ENCODE measurements at regions not wholly inside any gene's neighbourhood (a gene's known extent, or its start where the extent isn't known, plus 50 kb on each side); places are given as distances from the start of the nearest gene placed in this dataset.
A peak's percentile ranks its signal among the peaks of the same experiment; 100 is the strongest.

GRCh38 chr6:56891754-56892153, 63.2 kb upstream of the BEND6 start:
- H2AFZ ChIP-seq (ENCODE audit: control insufficient read depth, low read length), result no peak overlapping the region

GRCh38 chr6:56890683-56891429, 64.1 kb upstream of the BEND6 start:
- Histone ChIP-seq H3K27me3 (ENCODE audit: control insufficient read depth, extremely low read depth, insufficient read depth, low read length) (no peaks in the 10 kb centered on the region), H3K79me2 (ENCODE audit: control insufficient read depth, insufficient read depth, low read length) (no peaks in the 10 kb centered on the region), H2AFZ (ENCODE audit: control insufficient read depth, low read length) (peak overlapping the region; percentile 44), H3K9me1 (ENCODE audit: control insufficient read depth, extremely low read depth, insufficient read depth, low read length) (no peaks in the 10 kb centered on the region), H3K27ac (ENCODE audit: control insufficient read depth, insufficient read depth, low read length) (peak overlapping the region; percentile 52), H4K20me1 (ENCODE audit: control insufficient read depth, extremely low read depth, insufficient read depth, low read length) (no peaks in the 10 kb centered on the region), H3K4me2 (ENCODE audit: control insufficient read depth, extremely low read depth, insufficient read depth, low read depth, low read length) (peak overlapping the region; percentile 5), H3K4me1 (ENCODE audit: control insufficient read depth, extremely low read depth, insufficient read depth, low read length) (peaks cover 8% of the 10 kb centered on the region), H3K4me3 (ENCODE audit: control insufficient read depth in 2 of 3, extremely low read depth in 1 of 3, insufficient read depth in 2 of 3, low read depth in 1 of 3, low read length in 3 of 3) (no peak overlapping the region), H3K9ac (ENCODE audit: control insufficient read depth, extremely low read depth, insufficient read depth, low read length) (no peak overlapping the region), H3K36me3 (ENCODE audit: control insufficient read depth in 2 of 2, extremely low read depth in 1 of 2, insufficient read depth in 2 of 2, low read length in 2 of 2) (no peaks in the 10 kb centered on the region), H3K9me3 (ENCODE audit: control insufficient read depth, low read depth, low read length) (no peaks in the 10 kb centered on the region)
- TF ChIP-seq EZH2 (IDR thresholded peaks at IDR 0.05; ENCODE audit: low read length), result no peak
- no peak for TF ChIP-seq CTCF (optimal IDR thresholded peaks at IDR 0.05 in 1 of 3, IDR thresholded peaks at IDR 0.05 in 1 of 3, conservative IDR thresholded peaks at IDR 0.05 in 1 of 3; ENCODE audit: extremely low read depth in 1 of 3, insufficient read depth in 2 of 3, low read length in 3 of 3)
- dilution Hi-C loops (cut with MboI; ENCODE audit: extremely low pct_ligation_motif_present, low sequenced_read_pairs), result no loop called here
- no peak for DNase-seq (ENCODE audit: low read depth, low spot score)
- FAIRE-seq, result no peak

More at GRCh38 chr6:56891754-56892153, 63.2 kb upstream of the BEND6 start:
- FAIRE-seq (no peak), DNase-seq (ENCODE audit: low read depth, low spot score) (no peak)
- Histone ChIP-seq H3K4me3 (ENCODE audit: control insufficient read depth in 2 of 3, extremely low read depth in 1 of 3, insufficient read depth in 2 of 3, low read depth in 1 of 3, low read length in 3 of 3) (no peak overlapping the region), H3K9ac (ENCODE audit: control insufficient read depth, extremely low read depth, insufficient read depth, low read length) (no peak overlapping the region), H3K9me1 (ENCODE audit: control insufficient read depth, extremely low read depth, insufficient read depth, low read length) (no peaks in the 10 kb centered on the region), H3K9me3 (ENCODE audit: control insufficient read depth, low read depth, low read length) (no peaks in the 10 kb centered on the region), H3K79me2 (ENCODE audit: control insufficient read depth, insufficient read depth, low read length) (no peaks in the 10 kb centered on the region), H4K20me1 (ENCODE audit: control insufficient read depth, extremely low read depth, insufficient read depth, low read length) (no peaks in the 10 kb centered on the region), H3K4me2 (ENCODE audit: control insufficient read depth, extremely low read depth, insufficient read depth, low read depth, low read length) (no peak overlapping the region), H3K36me3 (ENCODE audit: control insufficient read depth in 2 of 2, extremely low read depth in 1 of 2, insufficient read depth in 2 of 2, low read length in 2 of 2) (no peaks in the 10 kb centered on the region), H3K27ac (ENCODE audit: control insufficient read depth, insufficient read depth, low read length) (no peak overlapping the region), H3K27me3 (ENCODE audit: control insufficient read depth, extremely low read depth, insufficient read depth, low read length) (no peaks in the 10 kb centered on the region), H3K4me1 (ENCODE audit: control insufficient read depth, extremely low read depth, insufficient read depth, low read length) (peaks cover 8% of the 10 kb centered on the region)
- dilution Hi-C loops (cut with MboI; ENCODE audit: extremely low pct_ligation_motif_present, low sequenced_read_pairs), result no loop called here
- TF ChIP-seq CTCF (optimal IDR thresholded peaks at IDR 0.05 in 1 of 3, IDR thresholded peaks at IDR 0.05 in 1 of 3, conservative IDR thresholded peaks at IDR 0.05 in 1 of 3; ENCODE audit: extremely low read depth in 1 of 3, insufficient read depth in 2 of 3, low read length in 3 of 3), result peak in 1 of 3 experiments; percentile 43
- no peak for TF ChIP-seq EZH2 (IDR thresholded peaks at IDR 0.05; ENCODE audit: low read length)
